Ovary (tissue), 7 donors: ENCODE measurements at regions not wholly inside any gene's neighbourhood (a gene's known extent, or its start where the extent isn't known, plus 50 kb on each side); places are given as distances from the start of the nearest gene placed in this dataset.

Experiments
- DNase-seq, 5 donors: peaks; one replicate each; pipeline ENCODE4 v3.0.0-alpha.2; 2019 to 2020
- H3K27ac ChIP-seq, 2 donors: fragments of 200-600 bp; one replicate each; pipeline versions ENCODE4 v1.5.1 to v1.8.0; 2019 to 2022
- H3K27me3 ChIP-seq: fragments of 200-600 bp; one replicate; pipeline ENCODE4 v1.8.0; 2022
- H3K36me3 ChIP-seq: fragments of 200-600 bp; sonication (generic); one replicate; pipeline ENCODE4 v1.5.1; 2019
- H3K4me1 ChIP-seq: one replicate; pipeline ENCODE4 v1.8.1; 2013; ENCODE audit warnings: mild to moderate bottlenecking, moderate library complexity; ENCODE audit not compliant: insufficient read depth
- H3K4me3 ChIP-seq: fragments of 200-600 bp; sonication (generic); one replicate; pipeline ENCODE4 v1.5.1; 2017
- H3K9me3 ChIP-seq, 2 donors: fragments of 200-600 bp in 1 of 2; sonication (generic) in 1 of 2; one replicate each; pipeline versions ENCODE4 v1.5.1 to v1.8.1; 2013 to 2019; ENCODE audit warnings: mild to moderate bottlenecking in 1 of 2, moderate library complexity in 1 of 2
- CTCF ChIP-seq, 3 donors: fragments of 450-650 bp in 2 of 3; fragments of 200-600 bp in 1 of 3; IDR thresholded peaks; one replicate each; pipeline versions ENCODE4 v1.5.1 to v1.8.0; 2016 to 2022; ENCODE audit warnings: antibody characterized with exemption in 3 of 3, mild to moderate bottlenecking in 1 of 3
- EP300 ChIP-seq: sonication (generic); formaldehyde crosslinking; IDR thresholded peaks from one replicate; pipeline ENCODE4 v1.6.1; 2017; ENCODE audit warnings: antibody characterized with exemption
- POLR2A ChIP-seq: fragments of 450-650 bp; IDR thresholded peaks from one replicate; pipeline ENCODE4 v1.6.1; 2017; ENCODE audit warnings: antibody characterized with exemption, mild to moderate bottlenecking, moderate library complexity
- WGBS, 3 donors: extraction: QIAGEN DNeasy Blood & Tissue Kit in 1 of 3; methylation state at CpG; one replicate each; pipeline versions ENCODE4 v1.1.5 to v1.1.7; 2013 to 2017; 5-methylcytosine and 5-hydroxymethylcytosine counted together
- intact Hi-C, 4 donors: fragments of 100-400 bp; cut with DNase I; formaldehyde crosslinking; loops; one replicate each; pipeline versions ENCODE4 v1.11.0 to v1.15.1; 2022 to 2023
- donor health status: DM: no; HTN: no; CAD: no; lungs with moderate emphysema.
- donor health status: DM: no; HTN: no; CAD: no.
- donor health status: Bipolar disorder and iron deficiency.
- donor health status: DM: no; HTN: no; CAD: no.
- donor health status: DM: yes; HTN: yes; CAD: no.

GRCh38 chr5:8905021-8905420 lies 640.9 kb downstream of the SEMA5A start:
- H3K27ac ChIP-seq = no peak overlapping the region
- no peaks in the 10 kb centered on the region for H3K36me3 ChIP-seq
- no peaks in the 10 kb centered on the region for H3K9me3 ChIP-seq
- WGBS, 3 donors = 2 to 10% (median 3%) methylated on average over 2 of the region's 2 CpGs
- intact Hi-C loops = no loop called here
- no peaks in the 10 kb centered on the region for H3K27me3 ChIP-seq
- no peaks in the 10 kb centered on the region for H3K4me1 ChIP-seq
- TF ChIP-seq POLR2A (no peak), CTCF (IDR thresholded peaks at IDR 0.05) (no peak), EP300 (no peak)
- H3K4me3 ChIP-seq = no peak overlapping the region
- DNase-seq = no peak

- H3K27ac ChIP-seq = no peak overlapping the region
- H3K27me3 ChIP-seq = no peaks in the 10 kb centered on the region
- H3K36me3 ChIP-seq = no peaks in the 10 kb centered on the region
- no peak for DNase-seq
- intact Hi-C loops = no loop called here
- H3K9me3 ChIP-seq = no peaks in the 10 kb centered on the region
- TF ChIP-seq POLR2A (no peak), CTCF (IDR thresholded peaks at IDR 0.05) (no peak), EP300 (no peak)
- WGBS, 3 donors = 79 to 83% (median 81%) methylated on average over 12 of the region's 12 CpGs
- H3K4me1 ChIP-seq = no peaks in the 10 kb centered on the region
- H3K4me3 ChIP-seq = no peak overlapping the region
Observed at GRCh38 chr5:8906303-8906967, 639.4 kb downstream of the SEMA5A start.

GRCh38 chr5:8907168-8907868 lies 638.6 kb downstream of the SEMA5A start:
- no peaks in the 10 kb centered on the region for H3K27me3 ChIP-seq
- no peaks in the 10 kb centered on the region for H3K9me3 ChIP-seq
- intact Hi-C loops = no loop called here
- TF ChIP-seq CTCF (IDR thresholded peaks at IDR 0.05) = no peak
- TF ChIP-seq EP300 = no peak
- no peak for TF ChIP-seq POLR2A
- H3K36me3 ChIP-seq = no peaks in the 10 kb centered on the region
- H3K4me1 ChIP-seq = no peaks in the 10 kb centered on the region
- WGBS, 3 donors = 85 to 90% (median 88%) methylated on average over 8 of the region's 8 CpGs
- no peak overlapping the region for H3K4me3 ChIP-seq
- no peak for DNase-seq
- H3K27ac ChIP-seq = no peak overlapping the region

GRCh38 chr5:8908055-8908683 lies 637.7 kb downstream of the SEMA5A start:
- intact Hi-C loops = no loop called here
- Histone ChIP-seq H3K27ac (no peak overlapping the region), H3K4me1 (no peaks in the 10 kb centered on the region), H3K4me3 (no peak overlapping the region), H3K36me3 (no peaks in the 10 kb centered on the region), H3K27me3 (no peaks in the 10 kb centered on the region), H3K9me3 (no peaks in the 10 kb centered on the region)
- no peak for TF ChIP-seq EP300
- TF ChIP-seq POLR2A = no peak
- TF ChIP-seq CTCF (IDR thresholded peaks at IDR 0.05) = no peak
- WGBS, 3 donors = 64 to 66% (median 66%) methylated on average over 7 of the region's 7 CpGs
- no peak for DNase-seq
